ENCODE measurements at regions not wholly inside any gene's neighbourhood (a gene's known extent, or its start where the extent isn't known, plus 50 kb on each side); places are given as distances from the start of the nearest gene placed in this dataset.

- TF ChIP-seq, protein P1, sequence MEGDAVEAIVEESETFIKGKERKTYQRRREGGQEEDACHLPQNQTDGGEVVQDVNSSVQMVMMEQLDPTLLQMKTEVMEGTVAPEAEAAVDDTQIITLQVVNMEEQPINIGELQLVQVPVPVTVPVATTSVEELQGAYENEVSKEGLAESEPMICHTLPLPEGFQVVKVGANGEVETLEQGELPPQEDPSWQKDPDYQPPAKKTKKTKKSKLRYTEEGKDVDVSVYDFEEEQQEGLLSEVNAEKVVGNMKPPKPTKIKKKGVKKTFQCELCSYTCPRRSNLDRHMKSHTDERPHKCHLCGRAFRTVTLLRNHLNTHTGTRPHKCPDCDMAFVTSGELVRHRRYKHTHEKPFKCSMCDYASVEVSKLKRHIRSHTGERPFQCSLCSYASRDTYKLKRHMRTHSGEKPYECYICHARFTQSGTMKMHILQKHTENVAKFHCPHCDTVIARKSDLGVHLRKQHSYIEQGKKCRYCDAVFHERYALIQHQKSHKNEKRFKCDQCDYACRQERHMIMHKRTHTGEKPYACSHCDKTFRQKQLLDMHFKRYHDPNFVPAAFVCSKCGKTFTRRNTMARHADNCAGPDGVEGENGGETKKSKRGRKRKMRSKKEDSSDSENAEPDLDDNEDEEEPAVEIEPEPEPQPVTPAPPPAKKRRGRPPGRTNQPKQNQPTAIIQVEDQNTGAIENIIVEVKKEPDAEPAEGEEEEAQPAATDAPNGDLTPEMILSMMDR (IDR thresholded peaks at IDR 0.05) = no peak
- Mint-ChIP-seq H3K27ac (no peak overlapping the region), H3K9me3 (no peaks in the 10 kb centered on the region)
Observed at GRCh38 chr1:165036403-165036802, 320.1 kb downstream of the LMX1A start.

GRCh38 chr1:165034136-165034809 is 322.2 kb downstream of the LMX1A start:
- no peaks in the 10 kb centered on the region for H3K36me3 Mint-ChIP-seq (ENCODE audit: low read depth)
- no peak overlapping the region for H3K4me3 Mint-ChIP-seq
- no peak overlapping the region for H3K27ac Mint-ChIP-seq
- H3K27me3 Mint-ChIP-seq (ENCODE audit: low read depth, poor library complexity) = no peaks in the 10 kb centered on the region
- no peak for DNase-seq
- no peaks in the 10 kb centered on the region for H3K4me1 Mint-ChIP-seq
- TF ChIP-seq, protein P1 (IDR thresholded peaks at IDR 0.05) = no peak
- H3K9me3 Mint-ChIP-seq = no peaks in the 10 kb centered on the region

More at GRCh38 chr1:165036403-165036802, 320.1 kb downstream of the LMX1A start:
- Mint-ChIP-seq H3K27me3 (ENCODE audit: low read depth, poor library complexity) (peaks cover 1% of the 10 kb centered on the region), H3K36me3 (ENCODE audit: low read depth) (no peaks in the 10 kb centered on the region), H3K4me1 (no peaks in the 10 kb centered on the region), H3K4me3 (no peak overlapping the region)
- no peak for DNase-seq

DNA sequence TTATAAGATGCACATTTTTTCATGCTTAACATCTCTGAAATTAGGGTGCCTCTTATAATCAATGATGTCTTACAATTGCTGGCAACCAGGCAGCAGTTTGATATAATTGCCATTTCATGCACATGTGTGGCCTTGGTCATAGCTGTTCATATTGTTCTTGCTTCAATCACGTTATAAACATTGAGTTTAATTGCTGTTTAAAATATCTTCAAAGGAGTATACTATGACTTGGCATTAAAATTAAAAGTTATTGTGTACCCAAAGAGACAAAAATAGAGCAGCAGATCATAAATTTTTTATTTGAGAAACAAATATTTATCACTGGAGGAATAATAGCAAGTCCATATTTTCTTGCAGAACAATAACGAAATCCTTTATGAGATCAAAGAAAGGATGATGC is 325.5 kb downstream of the LMX1A start:
- no peak overlapping the region for H3K4me3 Mint-ChIP-seq
- no peak for DNase-seq
- no peak overlapping the region for H3K27ac Mint-ChIP-seq
- TF ChIP-seq, protein P1 (IDR thresholded peaks at IDR 0.05) = no peak
- no peaks in the 10 kb centered on the region for H3K36me3 Mint-ChIP-seq (ENCODE audit: low read depth)
- peaks cover 4% of the 10 kb centered on the region for H3K27me3 Mint-ChIP-seq (ENCODE audit: low read depth, poor library complexity)
- no peaks in the 10 kb centered on the region for H3K4me1 Mint-ChIP-seq
- no peaks in the 10 kb centered on the region for H3K9me3 Mint-ChIP-seq

DNA sequence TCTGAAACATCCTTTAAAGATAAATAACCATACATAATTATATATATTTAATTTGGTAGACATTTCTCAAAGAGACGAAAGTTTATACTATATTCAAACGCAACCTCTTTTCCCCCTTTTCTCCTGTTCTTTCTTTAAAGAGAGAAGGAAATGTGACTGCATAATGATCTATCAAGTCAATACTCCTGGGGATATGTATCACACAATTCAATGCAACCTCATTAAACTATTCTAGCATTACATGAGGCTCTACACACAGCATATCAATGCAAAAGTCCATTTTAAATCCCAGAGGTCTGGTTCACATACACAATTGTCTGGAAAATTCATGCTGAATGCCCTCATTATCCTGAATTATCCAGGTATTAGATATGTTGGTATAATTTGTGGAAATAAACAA is 330.7 kb downstream of the LMX1A start:
- H3K4me3 Mint-ChIP-seq = no peak overlapping the region
- no peak overlapping the region for H3K27ac Mint-ChIP-seq
- TF ChIP-seq, protein P1 (IDR thresholded peaks at IDR 0.05) = no peak

GRCh38 chr1:165014753-165015152 is 341.8 kb downstream of the LMX1A start:
- TF ChIP-seq, protein P1 (IDR thresholded peaks at IDR 0.05) = no peak
- H3K27ac Mint-ChIP-seq = no peak overlapping the region
- no peak for DNase-seq
- no peaks in the 10 kb centered on the region for H3K4me1 Mint-ChIP-seq
- H3K27me3 Mint-ChIP-seq (ENCODE audit: low read depth, poor library complexity) = peaks cover 19% of the 10 kb centered on the region
- H3K36me3 Mint-ChIP-seq (ENCODE audit: low read depth) = no peaks in the 10 kb centered on the region
- H3K4me3 Mint-ChIP-seq = no peak overlapping the region
- H3K9me3 Mint-ChIP-seq = peaks cover 32% of the 10 kb centered on the region

More for the DNA sequence above, 330.7 kb downstream of the LMX1A start:
- no peak for DNase-seq
- peaks cover 10% of the 10 kb centered on the region for H3K27me3 Mint-ChIP-seq (ENCODE audit: low read depth, poor library complexity)
- H3K9me3 Mint-ChIP-seq = peaks cover 26% of the 10 kb centered on the region
- no peaks in the 10 kb centered on the region for H3K36me3 Mint-ChIP-seq (ENCODE audit: low read depth)
- H3K4me1 Mint-ChIP-seq = no peaks in the 10 kb centered on the region

DNA sequence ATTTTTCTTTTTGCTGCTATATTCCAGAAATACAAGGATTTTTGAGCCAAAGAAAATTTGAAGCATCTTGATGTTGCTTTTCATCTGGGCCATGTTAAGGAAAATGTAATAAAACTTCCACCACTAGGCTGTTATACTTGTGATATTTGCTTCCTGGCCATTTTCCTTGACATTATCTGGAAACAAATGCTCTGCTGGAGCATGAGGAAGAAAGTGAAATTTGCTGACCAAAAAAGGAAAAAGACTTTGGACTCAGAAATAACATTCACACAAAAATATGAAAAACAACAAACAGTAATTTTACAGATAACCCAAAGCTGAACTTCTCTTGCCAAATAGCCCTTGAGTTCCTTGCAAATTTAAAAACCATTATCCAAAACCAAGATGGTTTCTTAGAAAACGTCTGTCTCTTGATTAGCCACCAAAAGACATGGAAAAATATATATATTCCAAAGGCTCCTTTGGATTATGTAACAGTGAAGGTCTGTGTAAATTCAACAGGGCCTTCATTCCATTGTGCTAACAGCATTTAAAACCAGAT is 344.5 kb downstream of the LMX1A start:
- Mint-ChIP-seq H3K27me3 (ENCODE audit: low read depth, poor library complexity) (peaks cover 19% of the 10 kb centered on the region), H3K27ac (no peak overlapping the region), H3K9me3 (peaks cover 8% of the 10 kb centered on the region), H3K4me1 (no peaks in the 10 kb centered on the region), H3K36me3 (ENCODE audit: low read depth) (no peaks in the 10 kb centered on the region), H3K4me3 (no peak overlapping the region)
- TF ChIP-seq, protein P1 (IDR thresholded peaks at IDR 0.05) = no peak
- no peak for DNase-seq
